LNCaP clone FGC (cell line): ENCODE measurements at regions not wholly inside any gene's neighbourhood (a gene's known extent, or its start where the extent isn't known, plus 50 kb on each side); places are given as distances from the start of the nearest gene placed in this dataset.

Experiments used
- DNase-seq: peaks from one replicate; pipeline ENCODE4 v3.0.0-alpha.2; 2011; ENCODE audit warnings: low read depth
- H3K4me3 ChIP-seq: 2 replicates; pipeline ENCODE4 v1.5.1; 2011; ENCODE audit warnings: mild to moderate bottlenecking, low read depth, low read length, control low read depth
- CTCF ChIP-seq: IDR thresholded peaks from 2 replicates; pipeline ENCODE4 v1.5.1; 2012; ENCODE audit warnings: mild to moderate bottlenecking; ENCODE audit not compliant: control insufficient read depth, insufficient read depth; ENCODE audit errors: extremely low read depth

GRCh38 chr6:95841560-95841959 is 174.2 kb upstream of the FUT9 start:
- H3K4me3 ChIP-seq, result no peak overlapping the region
- peak; percentile 78 for TF ChIP-seq CTCF
- peak; percentile 90 for DNase-seq

DNA sequence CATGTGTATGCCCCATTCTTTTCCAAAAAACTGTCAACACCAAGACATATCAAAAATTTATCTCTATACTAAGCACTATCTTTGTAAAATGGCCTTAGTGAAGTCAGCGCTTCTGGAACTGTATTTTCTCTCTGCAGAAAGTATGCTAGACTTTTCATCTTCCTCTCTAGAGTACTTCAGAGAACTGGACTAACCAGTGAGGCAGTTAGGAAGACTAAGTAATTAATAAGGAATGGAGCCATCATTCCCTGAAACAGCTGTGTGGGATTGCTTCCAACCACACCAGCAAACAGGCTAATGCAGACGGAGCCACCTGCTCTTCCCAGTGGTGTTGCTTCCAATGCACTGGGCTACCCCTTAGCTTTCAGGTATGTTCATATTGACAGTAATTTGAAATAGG is 169.1 kb upstream of the FUT9 start:
- H3K4me3 ChIP-seq, result no peak overlapping the region
- no peak for TF ChIP-seq CTCF
- no peak for DNase-seq

- TF ChIP-seq CTCF, result no peak
- no peak overlapping the region for H3K4me3 ChIP-seq
- DNase-seq, result no peak
These were observed 168.7 kb upstream of the FUT9 start for GRCh38 chr6:95847061-95847460.

- H3K4me3 ChIP-seq, result no peak overlapping the region
- DNase-seq, result no peak
- no peak for TF ChIP-seq CTCF
These were observed 167.1 kb upstream of the FUT9 start for GRCh38 chr6:95848717-95849116.

DNA sequence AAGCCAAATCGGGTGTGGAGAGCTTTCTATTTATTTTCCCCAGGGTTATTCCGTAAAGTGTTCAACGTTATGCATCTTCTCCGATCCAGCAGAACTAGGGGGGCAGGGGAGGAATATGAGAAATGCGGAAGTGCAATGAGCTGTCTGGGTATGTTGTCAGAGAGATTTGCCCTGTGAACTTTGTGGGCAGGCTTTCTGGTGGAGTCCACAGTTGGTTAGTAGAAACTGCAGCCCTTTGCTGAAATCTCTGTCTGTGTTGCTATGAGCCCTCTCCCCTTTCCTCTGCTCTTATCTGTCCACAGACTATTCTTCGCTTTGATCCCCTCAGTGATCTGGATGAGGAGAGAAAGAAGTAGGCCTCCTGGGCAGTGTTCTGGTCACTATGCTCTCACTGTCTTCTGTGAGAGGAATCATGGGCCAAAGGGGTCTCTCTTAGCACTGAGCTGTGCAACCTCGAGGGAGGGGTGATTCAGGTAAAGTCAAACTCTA is 158.9 kb upstream of the FUT9 start:
- no peak for TF ChIP-seq CTCF

DNA sequence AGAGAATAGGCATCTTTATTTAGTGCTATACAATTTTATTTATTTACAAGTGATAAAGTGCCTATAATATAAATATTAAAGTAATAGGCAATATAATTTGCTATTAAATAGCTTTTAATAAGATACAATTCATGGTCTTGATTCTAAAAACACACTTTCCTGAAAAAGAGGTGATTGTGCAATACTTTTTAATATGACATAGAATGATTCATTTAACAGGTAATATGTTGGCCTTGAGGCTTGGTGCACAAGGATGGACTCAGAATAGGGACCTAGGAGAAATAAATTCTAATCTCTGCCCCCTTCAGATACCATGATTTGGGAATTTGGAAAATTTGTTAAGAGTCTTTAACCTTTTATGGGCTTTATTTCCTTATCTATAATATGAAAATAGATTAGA is 149.9 kb upstream of the FUT9 start:
- no peak for TF ChIP-seq CTCF
- H3K4me3 ChIP-seq, result no peak overlapping the region
- DNase-seq, result no peak

More for the DNA sequence above, 158.9 kb upstream of the FUT9 start:
- H3K4me3 ChIP-seq, result no peak overlapping the region
- DNase-seq, result no peak

DNA sequence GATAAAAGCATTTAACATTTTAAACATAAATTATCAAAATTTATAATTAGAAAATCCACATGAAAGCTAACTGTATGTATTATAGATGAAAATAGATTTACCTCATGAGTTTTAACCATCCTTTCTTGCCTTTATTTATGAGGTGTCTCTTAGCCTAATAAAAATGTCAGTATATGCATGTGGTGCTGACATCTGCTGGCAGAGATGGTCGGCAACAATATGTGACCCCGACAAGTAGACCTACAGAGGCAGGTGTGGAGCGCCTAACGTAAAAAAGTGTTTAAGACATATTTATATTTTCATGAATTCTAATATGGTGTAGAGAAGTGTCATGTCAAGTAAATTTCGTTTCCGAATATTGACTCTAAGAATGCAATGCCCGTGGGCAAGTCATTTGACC is 149.0 kb upstream of the FUT9 start:
- peak; percentile 50 for TF ChIP-seq CTCF
- no peak for DNase-seq
- no peak overlapping the region for H3K4me3 ChIP-seq
